ENCODE measurements at regions not wholly inside any gene's neighbourhood (a gene's known extent, or its start where the extent isn't known, plus 50 kb on each side); places are given as distances from the start of the nearest gene placed in this dataset.

- Histone ChIP-seq H3K4me2 (ENCODE audit: low read length) (no peak overlapping the region), H3K4me1 (ENCODE audit: insufficient read depth, low read length) (no peaks in the 10 kb centered on the region), H3K36me3 (ENCODE audit: low read depth, low read length) (no peaks in the 10 kb centered on the region; the same call in 1 of the 2 replicates), H3K79me2 (ENCODE audit: low read length) (no peaks in the 10 kb centered on the region), H3K9me2 (replicated peaks; ENCODE audit: low read length) (no peaks in the 10 kb centered on the region), H3K4me3 (ENCODE audit: low read length) (no peak overlapping the region), H2AFZ (ENCODE audit: low read length) (no peak overlapping the region), H3K27ac (ENCODE audit: low read length) (no peak overlapping the region), H3K9ac (ENCODE audit: low read length) (no peak overlapping the region), H4K20me1 (ENCODE audit: low read length) (no peaks in the 10 kb centered on the region), H3K9me3 (ENCODE audit: low read length) (no peaks in the 10 kb centered on the region), H3K27me3 (ENCODE audit: low read length) (no peaks in the 10 kb centered on the region), H3F3A (ENCODE audit: low read length, unreplicated experiment) (no peaks in the 10 kb centered on the region)
- ATAC-seq, result peak; percentile 35; the same call in 1 of the 2 replicates
- BruUV-seq (replicated peaks), result no TSS peak
- POLR2A ChIA-PET (ENCODE audit: unreplicated experiment), result no interaction called here
- intact Hi-C loops (cut with micrococcal nuclease), result loop anchor here (2.0 to 10.0 kb wide), 3 partner anchors 89 to 1173 kb away; no protein-coding TSS in a partner anchor
- peak; percentile 66 for TF ChIP-seq CTCF (conservative IDR thresholded peaks at IDR 0.05; ENCODE audit: low read depth, low read length)
- TF ChIP-seq EZH2phosphoT487 (IDR thresholded peaks at IDR 0.05; ENCODE audit: borderline replicate concordance, low read length), result no peak
- peak; percentile 47 for DNase-seq
- CTCF ChIA-PET, result interaction anchor here (0.6 to 1.0 kb wide), 4 partner anchors 9 to 633 kb away, joined by 3 to 7 read pairs (median 4); no protein-coding TSS in a partner anchor
Observed at GRCh38 chr4:79042079-79042674, 102.9 kb upstream of the PAQR3 start.

GRCh38 chr4:79034544-79034943 is 95.3 kb upstream of the PAQR3 start:
- no peaks in the 10 kb centered on the region for H3K27me3 ChIP-seq (ENCODE audit: low read length)
- DNase-seq (no peak), ATAC-seq (no peak)
- no TSS peak for BruUV-seq (replicated peaks)
- no peaks in the 10 kb centered on the region for H3K79me2 ChIP-seq (ENCODE audit: low read length)
- no peaks in the 10 kb centered on the region for H3K9me3 ChIP-seq (ENCODE audit: low read length)
- no peaks in the 10 kb centered on the region for H4K20me1 ChIP-seq (ENCODE audit: low read length)
- H3K4me1 ChIP-seq (ENCODE audit: insufficient read depth, low read length), result no peaks in the 10 kb centered on the region
- TF ChIP-seq CTCF (conservative IDR thresholded peaks at IDR 0.05; ENCODE audit: low read depth, low read length), result no peak
- TF ChIP-seq EZH2 (IDR thresholded peaks at IDR 0.05; ENCODE audit: low read length, unreplicated experiment), result no peak
- no peak for TF ChIP-seq EZH2phosphoT487 (IDR thresholded peaks at IDR 0.05; ENCODE audit: borderline replicate concordance, low read length)
- no peak overlapping the region for H3K27ac ChIP-seq (ENCODE audit: low read length)
- no peak overlapping the region for H3K4me3 ChIP-seq (ENCODE audit: low read length)
- ChIA-PET CTCF (no interaction called here), POLR2A (ENCODE audit: unreplicated experiment) (no interaction called here)
- H3K36me3 ChIP-seq (ENCODE audit: low read depth, low read length), result no peaks in the 10 kb centered on the region
- intact Hi-C loops (cut with micrococcal nuclease), result no loop called here
- no peak overlapping the region for H3K9ac ChIP-seq (ENCODE audit: low read length)
- no peaks in the 10 kb centered on the region for H3F3A ChIP-seq (ENCODE audit: low read length, unreplicated experiment)
- H2AFZ ChIP-seq (ENCODE audit: low read length), result no peak overlapping the region
- no peaks in the 10 kb centered on the region for H3K9me2 ChIP-seq (replicated peaks; ENCODE audit: low read length)
- no peak overlapping the region for H3K4me2 ChIP-seq (ENCODE audit: low read length)

GRCh38 chr4:79030973-79031372 is 91.7 kb upstream of the PAQR3 start:
- peaks cover 8% of the 10 kb centered on the region; the same call in 1 of the 2 replicates for H3K4me1 ChIP-seq (ENCODE audit: insufficient read depth, low read length)
- DNase-seq (no peak), ATAC-seq (no peak)
- TF ChIP-seq CTCF (conservative IDR thresholded peaks at IDR 0.05; ENCODE audit: low read depth, low read length) (no peak), EZH2phosphoT487 (IDR thresholded peaks at IDR 0.05; ENCODE audit: borderline replicate concordance, low read length) (no peak), EZH2 (IDR thresholded peaks at IDR 0.05; ENCODE audit: low read length, unreplicated experiment) (no peak)
- no peaks in the 10 kb centered on the region for H3K79me2 ChIP-seq (ENCODE audit: low read length)
- no peak overlapping the region for H3K4me3 ChIP-seq (ENCODE audit: low read length)
- BruUV-seq (replicated peaks), result no TSS peak
- intact Hi-C loops (cut with micrococcal nuclease), result no loop called here
- no peak overlapping the region for H2AFZ ChIP-seq (ENCODE audit: low read length)
- ChIA-PET POLR2A (ENCODE audit: unreplicated experiment) (no interaction called here), CTCF (no interaction called here)
- no peak overlapping the region for H3K9ac ChIP-seq (ENCODE audit: low read length)
- no peak overlapping the region for H3K27ac ChIP-seq (ENCODE audit: low read length)
- H4K20me1 ChIP-seq (ENCODE audit: low read length), result no peaks in the 10 kb centered on the region
- no peaks in the 10 kb centered on the region for H3K9me2 ChIP-seq (replicated peaks; ENCODE audit: low read length)
- H3F3A ChIP-seq (ENCODE audit: low read length, unreplicated experiment), result no peaks in the 10 kb centered on the region
- no peaks in the 10 kb centered on the region for H3K27me3 ChIP-seq (ENCODE audit: low read length)
- H3K4me2 ChIP-seq (ENCODE audit: low read length), result no peak overlapping the region
- H3K9me3 ChIP-seq (ENCODE audit: low read length), result no peaks in the 10 kb centered on the region
- no peaks in the 10 kb centered on the region for H3K36me3 ChIP-seq (ENCODE audit: low read depth, low read length)

Measured in PC-3 (cell line).